ENCODE measurements at regions not wholly inside any gene's neighbourhood (a gene's known extent, or its start where the extent isn't known, plus 50 kb on each side); places are given as distances from the start of the nearest gene placed in this dataset.

DNA sequence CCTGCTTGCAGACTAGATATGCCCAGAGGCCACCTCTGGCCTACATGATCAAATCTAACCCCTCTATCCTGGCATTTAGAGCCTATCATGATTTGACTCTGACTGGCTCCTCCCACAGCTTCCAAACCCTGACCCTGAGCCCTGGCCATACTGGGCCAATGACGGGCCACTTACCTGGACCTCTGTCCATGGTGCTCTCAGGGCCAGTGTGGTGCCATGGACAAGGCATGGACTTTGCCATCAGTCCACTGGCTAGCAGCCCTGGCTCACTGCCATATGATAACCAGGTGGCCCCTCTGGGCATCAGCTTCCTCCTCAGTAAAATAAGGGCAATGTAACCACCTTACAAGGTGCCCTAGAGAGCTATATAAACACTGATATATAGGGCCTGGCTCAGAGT, 713.4 kb downstream of the PTPRU start:
- H2AFZ ChIP-seq (ENCODE audit: low read length) = no peak overlapping the region
- no peak for DNase-seq
- H3K9me2 ChIP-seq (replicated peaks; ENCODE audit: insufficient read depth, low read length) = no peaks in the 10 kb centered on the region

GRCh38 chr1:29948581-29948980, 712.3 kb downstream of the PTPRU start:
- Histone ChIP-seq H3K9me2 (replicated peaks; ENCODE audit: insufficient read depth, low read length) (no peaks in the 10 kb centered on the region), H3K27me3 (ENCODE audit: low read length) (no peaks in the 10 kb centered on the region), H3K4me3 (ENCODE audit: low read length) (no peak overlapping the region), H3K4me2 (ENCODE audit: low read depth, low read length, poor library complexity, severe bottlenecking) (no peak overlapping the region), H4K20me1 (ENCODE audit: insufficient read depth, low read depth, low read length) (no peaks in the 10 kb centered on the region), H3K9me3 (ENCODE audit: low read length) (no peaks in the 10 kb centered on the region), H3K27ac (ENCODE audit: low read length) (no peak overlapping the region), H3K9ac (ENCODE audit: low read length) (no peak overlapping the region), H3K79me2 (ENCODE audit: low read length) (no peaks in the 10 kb centered on the region), H2AFZ (ENCODE audit: low read length) (no peak overlapping the region), H3K36me3 (ENCODE audit: insufficient read depth, low read length) (no peaks in the 10 kb centered on the region), H3K4me1 (ENCODE audit: low read length) (no peaks in the 10 kb centered on the region)
- DNase-seq = no peak

More for the DNA sequence above, 713.4 kb downstream of the PTPRU start:
- Histone ChIP-seq H3K4me1 (ENCODE audit: low read length) (no peaks in the 10 kb centered on the region), H4K20me1 (ENCODE audit: insufficient read depth, low read depth, low read length) (no peaks in the 10 kb centered on the region), H3K36me3 (ENCODE audit: insufficient read depth, low read length) (no peaks in the 10 kb centered on the region), H3K9ac (ENCODE audit: low read length) (no peak overlapping the region), H3K4me3 (ENCODE audit: low read length) (no peak overlapping the region), H3K9me3 (ENCODE audit: low read length) (no peaks in the 10 kb centered on the region), H3K4me2 (ENCODE audit: low read depth, low read length, poor library complexity, severe bottlenecking) (no peak overlapping the region), H3K27me3 (ENCODE audit: low read length) (no peaks in the 10 kb centered on the region), H3K27ac (ENCODE audit: low read length) (no peak overlapping the region), H3K79me2 (ENCODE audit: low read length) (no peaks in the 10 kb centered on the region)

- H3K27ac ChIP-seq (ENCODE audit: low read length) = no peak overlapping the region
- no peaks in the 10 kb centered on the region for H3K4me1 ChIP-seq (ENCODE audit: low read length)
- no peak overlapping the region for H3K4me3 ChIP-seq (ENCODE audit: low read length)
- H3K27me3 ChIP-seq (ENCODE audit: low read length) = no peaks in the 10 kb centered on the region
- no peak overlapping the region for H2AFZ ChIP-seq (ENCODE audit: low read length)
- DNase-seq = no peak
- H3K79me2 ChIP-seq (ENCODE audit: low read length) = no peaks in the 10 kb centered on the region
- H3K4me2 ChIP-seq (ENCODE audit: low read depth, low read length, poor library complexity, severe bottlenecking) = no peak overlapping the region
- H3K9ac ChIP-seq (ENCODE audit: low read length) = no peak overlapping the region
- H4K20me1 ChIP-seq (ENCODE audit: insufficient read depth, low read depth, low read length) = no peaks in the 10 kb centered on the region
- no peaks in the 10 kb centered on the region for H3K9me2 ChIP-seq (replicated peaks; ENCODE audit: insufficient read depth, low read length)
- H3K36me3 ChIP-seq (ENCODE audit: insufficient read depth, low read length) = no peaks in the 10 kb centered on the region
- no peaks in the 10 kb centered on the region for H3K9me3 ChIP-seq (ENCODE audit: low read length)
Measured at GRCh38 chr1:29946057-29946456, 709.7 kb downstream of the PTPRU start.

DNA sequence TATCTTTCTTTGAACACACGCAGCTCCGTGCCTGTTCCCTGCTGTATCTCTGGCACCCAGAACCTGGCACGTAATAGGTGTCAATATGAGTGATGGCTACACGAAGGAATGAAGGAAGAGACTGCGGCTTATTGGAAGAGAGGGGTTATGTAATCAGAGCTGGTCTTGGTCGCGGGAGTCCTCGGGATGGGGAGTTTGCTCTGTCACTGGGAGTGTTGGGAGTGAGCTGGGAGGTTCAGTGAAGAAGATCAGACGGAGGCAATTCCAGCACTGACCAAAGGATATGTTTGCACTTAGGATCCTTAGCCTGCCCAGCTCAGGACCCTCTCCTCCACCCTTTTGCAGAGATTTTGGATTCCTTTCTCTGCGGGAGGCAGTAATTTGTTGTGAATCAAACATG, 709.1 kb downstream of the PTPRU start:
- Histone ChIP-seq H3K4me3 (ENCODE audit: low read length) (no peak overlapping the region), H3K27me3 (ENCODE audit: low read length) (no peaks in the 10 kb centered on the region), H4K20me1 (ENCODE audit: insufficient read depth, low read depth, low read length) (no peaks in the 10 kb centered on the region), H3K9me3 (ENCODE audit: low read length) (no peaks in the 10 kb centered on the region), H3K9me2 (replicated peaks; ENCODE audit: insufficient read depth, low read length) (no peaks in the 10 kb centered on the region), H3K79me2 (ENCODE audit: low read length) (no peaks in the 10 kb centered on the region), H3K9ac (ENCODE audit: low read length) (no peak overlapping the region), H3K36me3 (ENCODE audit: insufficient read depth, low read length) (no peaks in the 10 kb centered on the region), H3K4me2 (ENCODE audit: low read depth, low read length, poor library complexity, severe bottlenecking) (no peak overlapping the region), H3K4me1 (ENCODE audit: low read length) (no peaks in the 10 kb centered on the region), H2AFZ (ENCODE audit: low read length) (no peak overlapping the region), H3K27ac (ENCODE audit: low read length) (no peak overlapping the region)
- DNase-seq = no peak

DNA sequence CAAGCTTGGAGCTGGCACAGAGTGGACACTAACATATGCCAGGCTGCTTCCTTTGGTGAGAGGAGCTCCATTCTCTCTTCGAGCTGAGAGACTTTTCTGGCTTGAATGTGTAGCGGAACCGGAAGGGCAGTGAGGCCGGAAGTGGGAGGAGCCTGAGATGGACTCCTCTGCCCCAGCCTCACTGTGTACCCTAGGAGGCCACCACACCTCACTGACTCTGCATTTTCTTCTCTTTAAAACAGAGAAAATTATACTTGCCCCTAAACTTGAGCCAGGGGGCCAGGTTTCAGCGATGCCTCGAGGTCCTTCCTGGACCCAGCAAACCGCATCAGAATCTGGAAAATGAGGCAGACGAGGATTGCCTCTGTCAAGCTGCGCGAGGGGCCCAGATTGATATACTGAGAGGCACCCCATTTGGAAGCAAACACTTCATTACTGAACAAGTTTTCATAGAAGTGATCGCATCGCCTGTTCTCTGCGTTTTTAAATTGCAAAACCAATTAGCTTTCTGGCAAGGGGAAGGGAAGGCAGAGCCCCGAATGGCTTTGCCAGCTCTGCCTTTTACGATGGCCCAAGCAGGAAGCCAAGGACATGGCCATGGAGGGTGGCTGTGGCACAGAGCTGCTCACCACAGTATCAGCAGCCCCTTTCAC, 708.1 kb downstream of the PTPRU start:
- H3K9ac ChIP-seq (ENCODE audit: low read length) = no peak overlapping the region

GRCh38 chr1:29943034-29943433, 706.7 kb downstream of the PTPRU start:
- H3K4me1 ChIP-seq (ENCODE audit: low read length) = no peaks in the 10 kb centered on the region
- H3K9ac ChIP-seq (ENCODE audit: low read length) = no peak overlapping the region
- H4K20me1 ChIP-seq (ENCODE audit: insufficient read depth, low read depth, low read length) = no peaks in the 10 kb centered on the region
- H3K27me3 ChIP-seq (ENCODE audit: low read length) = no peaks in the 10 kb centered on the region
- H3K4me3 ChIP-seq (ENCODE audit: low read length) = no peak overlapping the region
- no peaks in the 10 kb centered on the region for H3K79me2 ChIP-seq (ENCODE audit: low read length)
- no peak overlapping the region for H3K4me2 ChIP-seq (ENCODE audit: low read depth, low read length, poor library complexity, severe bottlenecking)
- no peaks in the 10 kb centered on the region for H3K36me3 ChIP-seq (ENCODE audit: insufficient read depth, low read length)
- H3K9me3 ChIP-seq (ENCODE audit: low read length) = no peaks in the 10 kb centered on the region
- no peak for DNase-seq
- H2AFZ ChIP-seq (ENCODE audit: low read length) = no peak overlapping the region
- H3K27ac ChIP-seq (ENCODE audit: low read length) = no peak overlapping the region
- no peaks in the 10 kb centered on the region for H3K9me2 ChIP-seq (replicated peaks; ENCODE audit: insufficient read depth, low read length)

More for the DNA sequence above, 708.1 kb downstream of the PTPRU start:
- no peaks in the 10 kb centered on the region for H3K36me3 ChIP-seq (ENCODE audit: insufficient read depth, low read length)
- H2AFZ ChIP-seq (ENCODE audit: low read length) = peak overlapping the region; percentile 34; the same call in 1 of the 2 replicates
- H3K9me2 ChIP-seq (replicated peaks; ENCODE audit: insufficient read depth, low read length) = no peaks in the 10 kb centered on the region
- no peaks in the 10 kb centered on the region for H3K9me3 ChIP-seq (ENCODE audit: low read length)
- H3K4me2 ChIP-seq (ENCODE audit: low read depth, low read length, poor library complexity, severe bottlenecking) = no peak overlapping the region
- H3K4me1 ChIP-seq (ENCODE audit: low read length) = no peaks in the 10 kb centered on the region
- H3K79me2 ChIP-seq (ENCODE audit: low read length) = no peaks in the 10 kb centered on the region
- H4K20me1 ChIP-seq (ENCODE audit: insufficient read depth, low read depth, low read length) = no peaks in the 10 kb centered on the region
- no peak overlapping the region for H3K27ac ChIP-seq (ENCODE audit: low read length)
- no peak for DNase-seq
- no peak overlapping the region for H3K4me3 ChIP-seq (ENCODE audit: low read length)
- H3K27me3 ChIP-seq (ENCODE audit: low read length) = no peaks in the 10 kb centered on the region

DNA sequence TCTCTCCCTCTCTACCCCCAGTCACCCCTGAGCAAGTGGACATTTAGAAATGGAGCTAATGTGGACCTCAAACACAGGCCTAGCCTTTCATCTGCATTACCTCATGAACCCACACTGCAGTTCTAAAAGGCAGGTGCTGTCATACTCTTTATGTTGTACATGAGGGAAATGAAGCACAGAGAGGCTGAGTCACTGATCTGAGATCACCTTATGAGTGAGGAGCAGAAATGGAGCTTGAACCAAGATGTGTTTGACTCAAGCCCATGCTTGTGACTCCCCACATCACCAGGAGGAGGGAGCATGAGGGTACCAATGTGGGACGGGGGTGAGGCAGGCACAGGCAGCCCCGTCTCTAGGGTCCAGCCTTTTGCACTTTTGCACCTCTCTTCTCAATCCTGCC, 702.8 kb downstream of the PTPRU start:
- DNase-seq = no peak
- no peak overlapping the region for H3K4me2 ChIP-seq (ENCODE audit: low read depth, low read length, poor library complexity, severe bottlenecking)
- H3K27me3 ChIP-seq (ENCODE audit: low read length) = no peaks in the 10 kb centered on the region
- H3K9me3 ChIP-seq (ENCODE audit: low read length) = no peaks in the 10 kb centered on the region
- H2AFZ ChIP-seq (ENCODE audit: low read length) = no peak overlapping the region
- H3K27ac ChIP-seq (ENCODE audit: low read length) = no peak overlapping the region
- no peaks in the 10 kb centered on the region for H3K4me1 ChIP-seq (ENCODE audit: low read length)
- H3K4me3 ChIP-seq (ENCODE audit: low read length) = no peak overlapping the region
- no peaks in the 10 kb centered on the region for H3K36me3 ChIP-seq (ENCODE audit: insufficient read depth, low read length)
- H3K9me2 ChIP-seq (replicated peaks; ENCODE audit: insufficient read depth, low read length) = no peaks in the 10 kb centered on the region
- H3K79me2 ChIP-seq (ENCODE audit: low read length) = no peaks in the 10 kb centered on the region
- H4K20me1 ChIP-seq (ENCODE audit: insufficient read depth, low read depth, low read length) = no peaks in the 10 kb centered on the region
- H3K9ac ChIP-seq (ENCODE audit: low read length) = no peak overlapping the region

DNA sequence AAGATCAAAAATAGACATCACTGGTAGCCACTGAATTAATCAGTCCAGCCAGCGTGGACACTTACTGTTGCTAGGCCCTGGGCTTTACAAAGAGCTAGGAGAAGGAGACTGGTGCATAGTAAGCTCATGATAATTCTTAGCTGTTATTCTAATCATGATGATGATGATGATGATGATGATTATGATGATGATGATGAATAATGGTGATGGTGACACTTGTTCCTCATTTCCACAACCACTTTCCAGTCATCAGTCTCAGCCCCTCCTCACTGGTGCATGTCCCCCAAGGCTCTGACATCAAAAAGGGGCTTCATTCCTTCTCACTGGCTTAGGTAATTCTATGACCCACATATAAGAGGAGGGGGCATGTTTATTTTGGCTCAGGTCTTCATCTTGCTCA, 701.0 kb downstream of the PTPRU start:
- no peaks in the 10 kb centered on the region for H3K27me3 ChIP-seq (ENCODE audit: low read length)
- no peaks in the 10 kb centered on the region for H3K4me1 ChIP-seq (ENCODE audit: low read length)
- no peak overlapping the region for H2AFZ ChIP-seq (ENCODE audit: low read length)
- no peak for DNase-seq
- no peaks in the 10 kb centered on the region for H3K9me3 ChIP-seq (ENCODE audit: low read length)
- no peaks in the 10 kb centered on the region for H4K20me1 ChIP-seq (ENCODE audit: insufficient read depth, low read depth, low read length)
- no peak overlapping the region for H3K9ac ChIP-seq (ENCODE audit: low read length)
- H3K4me3 ChIP-seq (ENCODE audit: low read length) = no peak overlapping the region
- no peaks in the 10 kb centered on the region for H3K79me2 ChIP-seq (ENCODE audit: low read length)
- H3K9me2 ChIP-seq (replicated peaks; ENCODE audit: insufficient read depth, low read length) = no peaks in the 10 kb centered on the region
- H3K4me2 ChIP-seq (ENCODE audit: low read depth, low read length, poor library complexity, severe bottlenecking) = no peak overlapping the region
- no peak overlapping the region for H3K27ac ChIP-seq (ENCODE audit: low read length)
- no peaks in the 10 kb centered on the region for H3K36me3 ChIP-seq (ENCODE audit: insufficient read depth, low read length)
